GM19193 (cell line): ENCODE measurements at regions not wholly inside any gene's neighbourhood (a gene's known extent, or its start where the extent isn't known, plus 50 kb on each side); places are given as distances from the start of the nearest gene placed in this dataset.

Source experiments
- POLR2A ChIP-seq: IDR thresholded peaks from 4 replicates; pipeline ENCODE4 v1.6.1; 2011; ENCODE audit not compliant: insufficient read depth, insufficient read length; ENCODE audit errors: extremely low read depth

- TF ChIP-seq POLR2A: no peak
Observed at GRCh38 chr15:69666921-69667811, 214.5 kb downstream of the RPLP1 start.

GRCh38 chr15:69668039-69668705 is 215.6 kb downstream of the RPLP1 start:
- TF ChIP-seq POLR2A: no peak

- TF ChIP-seq POLR2A: no peak
Observed at GRCh38 chr15:69668963-69669362, 216.3 kb downstream of the RPLP1 start.

GRCh38 chr15:69669446-69669845 is 216.8 kb downstream of the RPLP1 start:
- TF ChIP-seq POLR2A: no peak

- TF ChIP-seq POLR2A: no peak
Observed at GRCh38 chr15:69673291-69673881, 220.8 kb downstream of the RPLP1 start.

- TF ChIP-seq POLR2A: no peak
Observed at GRCh38 chr15:69675731-69676130, 223.1 kb downstream of the RPLP1 start.

- no peak for TF ChIP-seq POLR2A
Observed at GRCh38 chr15:69677403-69677802, 224.8 kb downstream of the RPLP1 start.

GRCh38 chr15:69679623-69680228 is 227.1 kb downstream of the RPLP1 start:
- TF ChIP-seq POLR2A: no peak

GRCh38 chr15:69685512-69686452 is 233.2 kb downstream of the RPLP1 start:
- TF ChIP-seq POLR2A: no peak

- no peak for TF ChIP-seq POLR2A
Observed at GRCh38 chr15:69686626-69687025, 234.0 kb downstream of the RPLP1 start.

GRCh38 chr15:69689133-69689532 is 236.5 kb downstream of the RPLP1 start:
- no peak for TF ChIP-seq POLR2A

GRCh38 chr15:69691307-69692015 is 238.8 kb downstream of the RPLP1 start:
- no peak for TF ChIP-seq POLR2A

GRCh38 chr15:69692342-69692741 is 239.7 kb downstream of the RPLP1 start:
- no peak for TF ChIP-seq POLR2A

GRCh38 chr15:69693059-69693458 is 240.4 kb downstream of the RPLP1 start:
- no peak for TF ChIP-seq POLR2A

GRCh38 chr15:69696946-69697345 is 244.3 kb downstream of the RPLP1 start:
- no peak for TF ChIP-seq POLR2A
